Renal cortex interstitium (tissue), 11 donors: ENCODE measurements at regions not wholly inside any gene's neighbourhood (a gene's known extent, or its start where the extent isn't known, plus 50 kb on each side); places are given as distances from the start of the nearest gene placed in this dataset.

ENCODE experiments used
- DNase-seq, 11 donors: peaks; one replicate each; pipeline ENCODE4 v3.0.0-alpha.2; 2013; ENCODE audit warnings: low read depth in 9 of 11, low spot score in 4 of 11; ENCODE audit errors: extremely low read depth in 1 of 11

DNA sequence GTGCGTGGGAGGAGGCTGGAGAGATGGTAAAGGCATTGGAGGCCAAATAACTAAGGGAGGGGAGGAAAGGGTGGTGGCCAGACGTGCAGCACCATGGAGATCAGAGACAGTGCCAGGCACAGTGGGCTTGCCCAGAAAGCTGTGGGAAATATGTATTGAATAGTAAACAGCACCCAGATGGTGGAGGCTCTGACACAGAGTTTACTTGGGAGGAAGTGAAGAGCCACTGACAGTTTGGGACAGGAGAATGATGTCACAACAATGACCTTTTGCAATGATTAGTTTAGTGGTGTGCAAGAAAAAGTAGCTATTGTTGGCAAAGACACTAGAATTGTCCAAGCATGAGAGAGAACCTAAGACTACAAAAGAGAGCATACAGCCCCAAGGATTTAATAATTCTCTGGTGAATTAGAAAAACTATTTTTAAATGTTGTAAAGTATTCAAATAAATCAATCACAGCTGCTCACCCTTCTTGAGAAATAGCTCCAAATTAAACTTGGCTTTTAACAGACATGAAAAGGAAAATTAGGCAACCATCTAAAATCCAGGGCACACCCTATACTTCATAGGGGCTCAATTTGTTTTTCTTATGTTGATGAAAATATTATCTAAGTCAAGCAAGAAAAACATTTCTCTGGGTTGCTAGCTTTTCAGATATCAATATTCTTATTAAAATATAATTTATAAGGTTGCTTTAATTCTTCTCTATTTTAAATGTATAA lies 458.7 kb upstream of the HNRNPA3 start:
- no peak for DNase-seq

DNA sequence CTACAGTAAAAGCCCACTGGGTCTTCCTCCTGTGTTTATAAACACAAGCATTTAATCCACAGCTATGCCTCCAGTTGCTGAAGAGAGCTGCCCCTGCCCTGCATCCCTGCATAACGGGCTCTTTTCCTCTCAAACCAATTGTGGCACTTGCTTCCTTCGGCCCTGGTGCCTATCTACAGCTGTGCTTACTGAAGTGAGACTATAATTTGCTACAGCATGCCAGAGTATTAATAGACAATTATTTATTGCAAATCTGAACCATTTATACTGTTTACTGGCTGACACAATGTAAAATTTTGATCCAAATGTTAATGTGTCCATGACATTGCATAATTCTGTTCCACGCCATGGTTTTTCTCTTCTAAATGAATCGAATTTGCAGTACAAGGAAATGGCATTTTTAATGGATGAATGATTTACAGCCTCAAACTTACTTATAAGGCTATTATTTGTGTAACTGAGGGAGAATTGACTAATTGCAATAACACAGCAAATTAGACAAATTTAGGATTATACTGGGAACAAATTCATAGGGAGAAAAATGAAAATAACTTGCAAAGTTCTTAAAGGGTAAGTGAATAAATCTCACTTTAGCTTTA lies 457.0 kb upstream of the HNRNPA3 start:
- DNase-seq: no peak

DNA sequence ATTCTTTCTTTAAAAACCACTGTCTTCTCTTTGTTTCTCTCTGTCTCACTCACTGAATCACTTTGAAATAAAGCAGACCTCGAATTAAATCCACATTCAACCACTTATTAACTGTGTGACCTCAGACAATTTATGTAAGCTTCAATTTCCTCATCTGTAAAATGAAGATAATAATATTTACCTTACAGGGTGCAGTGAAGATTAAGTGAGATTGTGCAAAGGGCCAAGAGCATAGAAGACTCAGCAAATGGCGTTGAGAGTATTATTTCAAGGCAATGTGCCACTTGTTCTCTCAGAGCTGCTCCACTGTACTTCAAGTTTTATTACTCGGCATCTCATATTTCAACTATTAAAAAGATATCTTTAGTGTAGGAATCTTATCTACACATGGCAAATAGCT lies 454.2 kb upstream of the HNRNPA3 start:
- no peak for DNase-seq

DNA sequence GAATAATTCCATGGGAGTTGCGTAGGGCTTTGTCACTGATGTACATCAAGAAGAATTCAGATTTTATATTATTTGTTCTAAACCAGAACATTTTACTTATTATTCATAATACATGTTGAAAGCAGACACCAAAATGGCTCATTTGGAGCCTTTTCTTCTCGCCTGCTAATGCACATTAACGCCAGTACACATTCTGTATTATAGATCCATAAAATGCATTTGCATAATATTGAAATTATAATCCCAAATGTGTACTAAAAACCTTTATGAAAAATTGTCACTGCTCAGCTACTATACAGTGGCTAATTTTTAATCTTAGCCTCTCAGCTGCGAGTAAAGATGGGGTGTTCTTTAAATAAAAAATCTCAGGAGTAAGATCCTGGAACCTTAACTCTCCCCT lies 452.2 kb upstream of the HNRNPA3 start:
- DNase-seq: no peak

DNA sequence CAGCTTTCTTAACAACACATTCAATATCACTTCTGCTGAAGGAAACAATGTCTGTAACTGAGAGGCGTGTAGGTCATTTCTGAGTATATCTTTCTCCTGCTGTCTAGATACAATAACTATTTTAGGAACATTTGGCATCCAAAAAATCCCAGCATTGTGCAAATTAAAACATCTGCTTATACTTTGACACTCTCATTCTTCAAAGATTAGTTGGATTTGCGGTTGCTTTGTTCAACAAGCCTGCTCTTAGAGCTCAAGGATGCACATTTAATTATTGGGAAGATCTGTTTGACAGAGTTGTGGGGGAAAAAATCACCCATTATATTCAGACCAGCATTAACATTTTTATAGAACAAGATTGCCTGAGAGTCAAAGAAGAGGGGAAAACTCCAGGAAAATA lies 449.5 kb upstream of the HNRNPA3 start:
- no peak for DNase-seq

DNA sequence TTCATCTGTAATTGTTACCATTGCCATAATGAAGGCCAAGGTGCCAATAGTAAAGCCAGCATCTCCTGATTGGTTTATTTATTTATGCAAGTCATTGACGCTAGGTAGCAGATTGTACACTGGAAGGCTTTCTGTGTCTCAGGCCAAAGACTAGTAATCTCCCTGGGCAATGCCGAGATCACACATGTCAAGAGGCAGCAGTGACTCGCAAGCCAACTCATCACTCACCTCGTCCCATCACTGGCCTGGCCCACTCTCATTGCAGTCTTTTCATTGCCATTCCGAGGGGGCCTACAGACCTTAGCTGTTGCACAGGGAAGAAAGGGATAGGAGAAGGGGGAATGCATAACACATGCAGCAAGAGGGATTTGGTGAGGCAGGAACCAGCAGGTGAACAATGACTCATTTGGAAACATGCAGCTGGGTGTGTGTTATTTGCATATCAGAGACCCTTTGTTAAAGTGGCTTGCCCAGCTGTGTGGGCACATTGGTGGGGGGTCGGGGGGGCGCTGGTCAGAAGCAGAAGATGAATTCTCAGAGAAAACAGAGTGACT lies 448.7 kb upstream of the HNRNPA3 start:
- no peak for DNase-seq

DNA sequence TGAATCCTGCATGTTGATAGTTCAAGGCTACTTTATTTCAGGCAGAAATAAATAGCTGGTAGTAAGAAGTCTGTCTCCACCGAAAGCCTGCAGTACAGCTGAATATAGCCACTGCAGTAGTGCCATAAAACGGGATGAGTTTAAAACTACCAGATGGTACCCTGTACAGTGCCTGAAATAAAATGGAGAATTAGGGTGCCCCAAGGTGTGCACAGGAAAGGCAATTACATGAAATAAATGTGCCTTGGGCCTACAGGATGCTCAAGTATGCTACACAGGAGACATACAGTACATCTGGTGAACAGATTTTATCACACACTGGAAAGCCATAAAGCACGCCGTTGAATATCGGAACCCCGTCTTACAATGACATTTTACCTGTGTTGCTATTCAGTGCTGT lies 447.7 kb upstream of the HNRNPA3 start:
- DNase-seq: no peak

DNA sequence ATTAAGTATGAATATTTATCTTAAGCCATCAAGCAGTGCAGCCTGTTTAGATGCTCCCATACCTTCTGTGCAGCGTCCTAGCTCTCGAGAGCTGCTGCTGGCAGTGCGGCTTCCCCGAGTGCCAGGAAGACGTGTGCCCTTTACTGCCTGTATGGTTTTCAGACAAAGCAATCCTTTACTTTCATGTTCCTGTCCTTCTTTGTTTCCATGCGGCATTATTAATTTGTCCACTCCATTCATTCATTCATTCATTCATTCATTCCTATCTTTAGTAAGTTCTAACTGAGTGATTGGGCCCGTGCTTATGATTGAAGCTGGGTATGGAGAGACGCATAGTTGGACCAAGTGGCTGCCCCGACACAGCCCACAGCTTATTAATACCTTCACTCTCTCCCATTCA lies 446.6 kb upstream of the HNRNPA3 start:
- DNase-seq: no peak

DNA sequence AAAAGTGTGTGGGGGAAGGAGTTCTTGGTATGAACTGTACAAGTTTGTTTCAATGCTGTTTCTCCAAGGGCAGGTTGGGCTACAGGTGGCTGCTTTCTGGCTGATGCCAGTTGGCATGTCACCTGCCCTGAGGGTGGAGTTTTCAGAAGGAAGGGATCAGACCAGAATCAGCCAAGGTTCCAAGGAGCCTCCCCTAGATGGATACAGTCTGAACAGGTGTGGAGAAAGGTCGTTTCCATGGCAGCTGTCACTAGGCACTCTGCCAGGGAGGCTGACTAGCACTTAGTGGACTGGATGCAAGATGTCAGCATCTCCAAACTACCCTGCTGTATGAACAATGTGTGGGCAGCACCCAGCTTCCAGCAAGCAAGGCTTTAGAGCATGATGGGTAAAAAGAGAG lies 444.4 kb upstream of the HNRNPA3 start:
- no peak for DNase-seq

DNA sequence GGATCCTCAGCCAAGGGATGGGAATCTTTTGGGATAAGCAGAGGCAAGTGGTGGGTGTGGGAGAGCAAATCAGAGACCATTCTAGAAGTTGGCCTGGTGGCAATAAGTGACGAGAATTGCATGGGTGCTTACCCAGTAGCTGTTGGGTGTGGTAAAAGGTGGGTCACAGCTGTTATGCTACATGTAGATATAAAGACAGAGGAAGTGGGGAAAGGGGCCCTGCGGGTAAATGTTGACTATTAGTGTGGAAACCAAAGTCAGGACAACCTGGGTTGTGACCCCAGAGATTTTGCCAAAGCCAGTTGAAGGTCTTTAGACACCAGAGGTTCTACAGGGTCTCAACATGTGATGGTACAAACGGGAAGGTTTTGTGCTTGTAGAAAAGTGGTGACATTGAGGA lies 443.6 kb upstream of the HNRNPA3 start:
- no peak for DNase-seq

DNA sequence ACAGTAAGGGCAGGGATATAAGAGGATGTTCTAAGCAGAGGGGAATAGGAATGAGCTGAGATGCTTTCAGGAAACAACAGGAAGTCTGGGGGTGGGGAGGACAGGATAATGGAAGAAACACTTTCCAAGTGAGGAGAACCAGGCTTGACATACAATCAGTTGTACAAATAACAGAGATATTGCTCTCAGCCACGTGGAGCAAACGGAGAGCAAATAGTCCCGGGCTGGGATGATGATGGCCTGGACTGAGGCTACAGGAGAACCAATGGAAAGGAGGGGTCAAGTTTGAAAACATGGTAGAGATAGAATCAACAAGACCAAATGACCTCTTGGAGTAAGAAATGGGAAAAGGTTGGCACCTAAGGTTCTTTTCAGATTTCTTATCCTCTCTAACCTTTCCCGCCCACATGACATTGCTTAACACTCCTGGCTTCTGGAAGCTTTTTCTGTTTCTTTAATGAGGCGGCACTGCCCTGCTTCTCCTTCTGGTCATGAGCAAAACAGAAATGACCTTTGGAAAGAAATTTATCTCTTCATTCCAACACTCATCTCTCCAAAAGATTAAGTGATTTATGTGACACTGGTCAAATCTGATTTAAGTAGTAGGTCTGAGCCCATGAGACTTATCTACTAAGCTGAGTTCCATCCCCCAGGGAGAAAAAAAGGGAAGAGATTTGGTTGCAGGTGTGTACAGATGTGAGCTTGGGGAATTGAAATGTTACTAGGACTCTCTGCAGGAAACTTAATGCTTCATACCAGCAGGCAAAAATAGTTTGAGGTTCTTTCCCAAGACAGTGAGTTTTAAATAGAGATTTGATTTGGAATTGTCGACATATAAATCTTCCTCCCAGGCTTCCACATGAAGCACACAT lies 442.9 kb upstream of the HNRNPA3 start:
- DNase-seq: no peak

DNA sequence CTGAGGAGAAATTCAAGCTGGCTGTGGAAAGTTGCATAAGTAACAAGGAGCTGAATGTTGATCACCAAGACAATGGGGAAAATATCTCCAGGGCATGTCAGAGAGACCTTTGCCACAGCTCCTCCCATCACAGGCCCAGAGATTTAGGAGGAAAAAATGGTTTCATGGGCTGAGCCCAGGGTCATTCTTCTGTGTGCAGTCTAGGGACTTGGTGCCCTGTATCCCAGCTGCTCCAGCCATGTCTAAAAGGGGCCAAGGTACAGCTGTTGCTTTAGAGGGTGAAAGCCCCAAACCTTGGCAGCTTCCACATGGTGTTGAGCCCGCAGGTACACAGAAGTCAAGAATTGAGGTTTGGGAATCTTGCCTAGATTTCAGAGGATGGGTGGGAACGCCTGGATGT lies 439.8 kb upstream of the HNRNPA3 start:
- DNase-seq: no peak

DNA sequence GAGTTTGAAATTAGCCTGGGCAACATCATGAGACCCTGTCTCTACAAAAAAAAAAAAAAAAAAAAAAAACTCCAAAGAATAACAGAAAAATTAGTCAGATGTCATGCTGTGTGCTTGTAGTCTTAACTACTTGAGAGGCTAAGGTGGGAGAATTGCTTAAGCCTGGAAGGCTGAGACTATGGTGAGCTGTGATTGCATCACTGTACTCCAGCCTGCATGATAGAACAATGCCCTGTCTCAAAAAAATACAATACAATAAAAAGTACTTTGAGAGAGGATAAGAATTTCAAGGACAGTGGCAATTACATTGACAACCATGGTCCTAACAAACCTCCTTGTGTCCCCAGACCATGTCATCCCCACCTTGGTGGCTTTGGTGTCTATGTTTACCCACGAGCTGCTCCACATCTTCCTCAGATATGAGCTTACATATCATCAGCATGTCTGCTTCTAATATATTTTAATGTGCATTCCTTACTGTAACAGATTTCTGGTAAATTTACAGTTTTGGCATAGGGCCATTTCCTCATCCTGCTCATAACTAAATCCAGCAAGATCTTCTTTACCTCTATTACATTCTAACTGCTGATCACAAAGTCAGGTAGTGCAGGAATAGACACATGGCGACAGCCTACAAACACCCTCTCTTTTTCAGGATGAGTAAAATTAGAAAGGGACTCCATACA lies 437.7 kb upstream of the HNRNPA3 start:
- DNase-seq: peak in 1 of 11 donors; percentile 9

DNA sequence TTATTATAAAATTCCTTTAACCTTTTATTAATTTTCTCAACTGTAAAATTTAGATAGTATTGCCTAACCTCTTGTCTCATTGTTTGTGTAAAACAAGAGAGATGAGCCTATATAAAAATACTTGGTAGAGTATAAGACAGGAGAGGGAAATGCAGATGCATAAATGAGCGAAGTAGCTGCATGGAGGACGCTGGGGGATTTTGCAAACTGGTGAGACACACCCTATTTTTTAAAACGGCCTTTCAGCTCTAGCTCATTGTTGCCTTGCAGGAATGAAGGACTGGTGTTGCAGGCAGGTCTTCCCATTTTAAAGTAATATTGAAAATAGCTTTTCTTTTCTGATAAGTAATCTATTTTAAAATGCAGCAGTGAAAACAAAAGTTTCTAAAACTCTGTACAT lies 435.3 kb upstream of the HNRNPA3 start:
- DNase-seq: no peak

DNA sequence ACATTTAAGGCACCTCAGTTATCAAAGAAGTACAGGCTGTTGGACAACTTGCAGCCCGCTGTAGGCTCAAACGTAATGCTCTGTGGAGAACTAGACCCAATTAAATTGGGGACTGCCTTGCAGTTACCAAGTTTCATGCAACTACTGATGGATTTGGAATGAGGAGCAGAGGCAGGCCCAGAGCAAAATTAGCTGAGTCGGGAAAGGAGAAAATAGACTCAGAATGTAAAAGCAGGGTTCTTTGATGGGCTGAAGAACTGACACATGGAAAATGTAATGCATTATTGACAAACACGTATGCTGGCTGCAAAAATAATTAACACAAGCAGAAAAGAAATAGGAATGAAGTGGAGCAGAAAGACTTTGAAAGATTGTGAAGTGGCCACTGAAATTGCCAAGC lies 432.7 kb upstream of the HNRNPA3 start:
- no peak for DNase-seq

DNA sequence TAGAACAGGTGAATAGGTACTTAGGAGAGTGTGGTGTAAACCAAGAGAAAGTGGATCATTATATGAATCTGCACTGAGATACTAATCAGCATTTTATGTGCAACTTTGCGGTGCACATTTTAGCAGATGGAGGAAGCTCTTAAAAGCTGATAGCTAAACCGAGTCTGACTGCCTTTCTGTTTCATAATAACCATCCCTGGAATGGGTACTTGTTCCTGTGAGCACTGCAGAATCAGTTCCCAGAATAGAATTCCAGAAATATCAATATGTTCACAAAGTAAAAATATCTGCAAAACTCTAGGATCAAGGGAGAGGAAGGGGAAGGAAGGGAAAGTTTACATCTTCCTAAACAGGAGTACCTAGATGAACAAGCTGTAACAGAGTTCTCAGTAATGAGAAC lies 432.2 kb upstream of the HNRNPA3 start:
- DNase-seq: no peak

DNA sequence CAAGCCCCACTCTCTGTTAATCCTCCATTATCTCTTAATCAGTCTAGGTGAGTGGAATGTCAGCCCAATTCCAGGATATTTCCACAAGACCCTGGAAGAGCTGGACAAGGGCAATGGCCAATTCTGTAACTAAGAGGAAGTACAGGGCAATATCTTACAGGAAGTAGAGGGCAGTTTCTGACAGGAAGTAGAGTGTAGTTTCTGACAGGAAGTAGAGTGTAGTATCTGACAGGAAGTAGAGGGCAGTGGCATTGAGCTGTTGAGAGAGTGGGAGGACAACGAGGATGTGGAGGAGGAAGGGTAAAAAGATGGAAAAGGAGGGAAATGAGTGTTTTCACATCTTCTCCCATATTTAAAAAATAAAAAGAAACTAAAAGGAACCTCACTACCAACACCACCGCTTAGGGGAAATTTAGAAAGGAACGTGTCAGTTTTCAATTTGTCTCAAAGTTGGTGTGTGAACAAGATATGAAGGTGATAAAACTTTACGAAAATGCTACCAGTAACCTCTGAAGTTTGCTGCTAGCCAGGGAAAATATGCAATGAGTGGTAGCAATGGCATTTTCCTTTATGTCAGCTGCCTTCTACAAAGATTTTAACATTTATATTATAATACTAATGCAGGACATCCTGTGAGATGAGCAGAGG lies 430.9 kb upstream of the HNRNPA3 start:
- DNase-seq: no peak

DNA sequence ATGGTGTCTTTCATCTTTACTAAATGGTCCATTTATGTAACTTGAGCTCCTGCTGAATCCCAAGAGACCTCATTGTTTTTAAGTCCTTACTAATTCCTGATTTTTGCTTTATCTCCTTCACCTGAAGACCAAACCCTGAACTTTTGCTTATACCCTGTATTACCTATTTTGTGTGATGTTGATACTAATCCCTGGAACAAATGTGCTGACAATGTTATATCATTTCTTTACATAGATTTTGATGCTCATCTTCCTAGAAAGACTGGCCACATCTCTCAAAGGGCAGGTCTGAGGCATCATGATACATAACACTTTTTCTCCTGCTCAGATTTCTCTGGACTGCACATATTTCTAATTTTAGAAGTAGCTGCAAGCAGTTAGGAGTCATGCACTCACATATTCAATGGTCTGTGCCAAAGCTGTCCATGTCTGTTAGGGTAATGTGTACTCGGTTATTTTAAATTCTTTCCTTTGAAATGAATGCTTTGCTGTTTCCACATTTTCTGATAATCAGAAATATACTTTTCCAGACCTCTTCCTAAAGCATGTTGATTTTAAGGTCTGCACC lies 427.9 kb upstream of the HNRNPA3 start:
- DNase-seq: no peak

DNA sequence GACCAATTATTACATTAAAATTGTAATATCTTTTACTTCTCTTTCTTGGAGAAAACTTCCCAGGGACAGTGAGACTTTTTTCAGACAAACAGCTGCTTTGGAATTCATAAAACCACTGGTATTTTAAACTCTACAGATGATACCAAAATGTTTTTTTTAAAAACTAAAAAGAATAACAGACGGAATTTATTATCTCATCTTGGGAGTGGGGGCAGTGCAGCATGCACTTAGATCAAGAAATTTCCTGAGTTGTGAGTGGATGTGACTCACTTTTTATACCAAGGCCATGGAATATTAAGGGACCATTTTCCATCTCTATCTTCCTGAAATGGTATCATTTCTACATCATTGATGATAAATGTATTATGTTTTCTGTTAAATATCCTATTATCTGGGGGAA lies 422.8 kb upstream of the HNRNPA3 start:
- DNase-seq: no peak
